Panc1 (cell line): ENCODE measurements at regions not wholly inside any gene's neighbourhood (a gene's known extent, or its start where the extent isn't known, plus 50 kb on each side); places are given as distances from the start of the nearest gene placed in this dataset.

ENCODE experiments used
- ATAC-seq: fragments of 200-7000 bp; cut with Tn5 transposase; 2 replicates; pipeline ENCODE4 v1.9.1; 2020; ENCODE audit warnings: mild to moderate bottlenecking, moderate library complexity
- BruUV-seq: library from RNA; stranded (reverse); fragments of 400-500 nt; replicated peaks from 2 replicates; lab custom pipeline; 2021; lab: Mats Ljungman, UMichigan
- CTCF ChIA-PET: fragments of 300-600 bp; sonication (Branson Sonifier 250); formaldehyde crosslinking; loops from one replicate; lab custom pipeline; 2022; ENCODE audit warnings: antibody characterized with exemption; lab: Charles Lee
- POLR2A ChIA-PET: fragments of 300-600 bp; sonication (Branson Sonifier 250); formaldehyde crosslinking; loops from one replicate; lab custom pipeline; 2022; ENCODE audit warnings: antibody characterized with exemption; lab: Charles Lee
- DNase-seq: peaks from one replicate; pipeline ENCODE4 v3.0.0-alpha.2; 2010; ENCODE audit warnings: low read depth, low spot score
- H3K27ac ChIP-seq: 2 replicates; pipeline ENCODE4 v1.5.1; 2011; ENCODE audit warnings: mild to moderate bottlenecking, low read length, inconsistent platforms
- H3K27me3 ChIP-seq: fragments of 200-500 bp; sonication (Bioruptor generic); 2 replicates; pipeline ENCODE4 v1.6.0; 2014; ENCODE audit warnings: low read length, inconsistent platforms; ENCODE audit not compliant: control insufficient read depth, insufficient read depth
- H3K36me3 ChIP-seq: fragments of 200-500 bp; sonication (Bioruptor generic); 2 replicates; pipeline ENCODE4 v1.5.1; 2014; ENCODE audit warnings: inconsistent platforms, mild to moderate bottlenecking, low read length, moderate library complexity; ENCODE audit not compliant: control insufficient read depth, insufficient read depth
- H3K4me1 ChIP-seq: 2 replicates; pipeline ENCODE4 v1.5.1; 2011; ENCODE audit warnings: inconsistent platforms, mild to moderate bottlenecking, low read length, moderate library complexity; ENCODE audit not compliant: control insufficient read depth, insufficient read depth
- H3K4me3 ChIP-seq, 2 experiments: 2 replicates each; pipeline ENCODE4 v1.5.1; 2011 to 2012; ENCODE audit warnings: low read depth in 2 of 2, low read length in 2 of 2, mild to moderate bottlenecking in 2 of 2, inconsistent platforms in 1 of 2, moderate library complexity in 1 of 2
- H3K9me3 ChIP-seq: fragments of 200-500 bp; sonication (Bioruptor generic); 2 replicates; pipeline ENCODE4 v1.5.1; 2014; ENCODE audit warnings: low read depth, mild to moderate bottlenecking, inconsistent platforms, low read length, moderate library complexity; ENCODE audit not compliant: control insufficient read depth, insufficient read depth
- POLR2AphosphoS5 ChIP-seq: IDR thresholded peaks from 2 replicates; pipeline ENCODE4 v1.6.1; 2012; ENCODE audit warnings: mild to moderate bottlenecking, low read depth, low read length, moderate library complexity
- SIN3A ChIP-seq: IDR thresholded peaks from 2 replicates; pipeline ENCODE4 v1.6.1; 2012; ENCODE audit warnings: low read depth, mild to moderate bottlenecking, low read length, moderate library complexity, borderline replicate concordance; ENCODE audit not compliant: insufficient read depth
- TCF7L2 ChIP-seq: IDR thresholded peaks from 2 replicates; pipeline ENCODE4 v1.6.1; 2011; ENCODE audit warnings: mild to moderate bottlenecking, low read depth, low read length, inconsistent platforms
- in situ Hi-C: cut with HindIII; loops from 2 replicates; pipeline ENCODE4 v1.10.0; 2016; ENCODE audit warnings: low sequenced_read_pairs, low pct_unique_long_range_greater_than_20kb
- intact Hi-C: fragments of 100-400 bp; cut with micrococcal nuclease; formaldehyde crosslinking; loops from one replicate; pipeline ENCODE4 v1.10.0; 2022; ENCODE audit not compliant: unreplicated experiment
- TF ChIP-seq, protein P1 (sequence below), 2 experiments: IDR thresholded peaks; 2 replicates each; pipeline ENCODE4 v1.6.1; 2011 to 2012; ENCODE audit warnings: low read depth in 2 of 2, control low read depth in 1 of 2, low read length in 1 of 2, mild to moderate bottlenecking in 1 of 2, moderate library complexity in 1 of 2; ENCODE audit not compliant: insufficient read depth in 1 of 2
- TF ChIP-seq, protein P2 (sequence below): fragments of 450-650 bp; IDR thresholded peaks from 2 replicates; pipeline ENCODE4 v1.5.1; 2017; ENCODE audit warnings: mild to moderate bottlenecking

DNA sequence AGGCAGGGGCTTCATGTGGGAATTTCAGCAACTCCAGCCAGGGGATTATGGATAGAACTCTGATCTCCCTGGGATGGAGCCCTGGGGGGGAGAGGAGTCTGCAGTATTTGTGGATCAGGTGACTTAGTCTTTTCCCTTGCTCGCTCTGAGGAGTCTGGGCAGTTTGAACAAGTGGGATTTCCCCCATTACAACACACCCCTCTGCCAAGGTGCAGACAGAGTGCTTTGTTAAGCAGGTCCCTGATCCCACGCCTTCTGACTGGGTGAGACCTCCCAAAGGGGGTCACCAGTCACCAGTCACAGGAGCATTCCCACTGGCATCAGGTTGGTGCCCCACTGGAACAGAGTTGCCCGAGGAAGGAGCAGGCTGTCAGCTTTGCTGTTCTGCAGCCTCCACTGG is 123.9 kb downstream of the LHFPL1 start:
- in situ Hi-C loops (no loop called here), intact Hi-C loops (no loop called here)
- POLR2A ChIA-PET, result no interaction called here
- no peak overlapping the region for H3K27ac ChIP-seq
- no peak overlapping the region for H3K4me3 ChIP-seq
- CTCF ChIA-PET, result no interaction called here
- no peaks in the 10 kb centered on the region for H3K4me1 ChIP-seq
- H3K9me3 ChIP-seq, result no peaks in the 10 kb centered on the region
- no peaks in the 10 kb centered on the region for H3K27me3 ChIP-seq
- no peaks in the 10 kb centered on the region for H3K36me3 ChIP-seq
- no peak for ATAC-seq
- DNase-seq, result no peak
- no peak for TF ChIP-seq POLR2AphosphoS5
- TF ChIP-seq, protein P1, sequence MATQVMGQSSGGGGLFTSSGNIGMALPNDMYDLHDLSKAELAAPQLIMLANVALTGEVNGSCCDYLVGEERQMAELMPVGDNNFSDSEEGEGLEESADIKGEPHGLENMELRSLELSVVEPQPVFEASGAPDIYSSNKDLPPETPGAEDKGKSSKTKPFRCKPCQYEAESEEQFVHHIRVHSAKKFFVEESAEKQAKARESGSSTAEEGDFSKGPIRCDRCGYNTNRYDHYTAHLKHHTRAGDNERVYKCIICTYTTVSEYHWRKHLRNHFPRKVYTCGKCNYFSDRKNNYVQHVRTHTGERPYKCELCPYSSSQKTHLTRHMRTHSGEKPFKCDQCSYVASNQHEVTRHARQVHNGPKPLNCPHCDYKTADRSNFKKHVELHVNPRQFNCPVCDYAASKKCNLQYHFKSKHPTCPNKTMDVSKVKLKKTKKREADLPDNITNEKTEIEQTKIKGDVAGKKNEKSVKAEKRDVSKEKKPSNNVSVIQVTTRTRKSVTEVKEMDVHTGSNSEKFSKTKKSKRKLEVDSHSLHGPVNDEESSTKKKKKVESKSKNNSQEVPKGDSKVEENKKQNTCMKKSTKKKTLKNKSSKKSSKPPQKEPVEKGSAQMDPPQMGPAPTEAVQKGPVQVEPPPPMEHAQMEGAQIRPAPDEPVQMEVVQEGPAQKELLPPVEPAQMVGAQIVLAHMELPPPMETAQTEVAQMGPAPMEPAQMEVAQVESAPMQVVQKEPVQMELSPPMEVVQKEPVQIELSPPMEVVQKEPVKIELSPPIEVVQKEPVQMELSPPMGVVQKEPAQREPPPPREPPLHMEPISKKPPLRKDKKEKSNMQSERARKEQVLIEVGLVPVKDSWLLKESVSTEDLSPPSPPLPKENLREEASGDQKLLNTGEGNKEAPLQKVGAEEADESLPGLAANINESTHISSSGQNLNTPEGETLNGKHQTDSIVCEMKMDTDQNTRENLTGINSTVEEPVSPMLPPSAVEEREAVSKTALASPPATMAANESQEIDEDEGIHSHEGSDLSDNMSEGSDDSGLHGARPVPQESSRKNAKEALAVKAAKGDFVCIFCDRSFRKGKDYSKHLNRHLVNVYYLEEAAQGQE (IDR thresholded peaks at IDR 0.05; ENCODE audit: insufficient read depth in 1 of 2, low read depth in 2 of 2, low read length in 1 of 2), result no peak
- TF ChIP-seq, protein P2, sequence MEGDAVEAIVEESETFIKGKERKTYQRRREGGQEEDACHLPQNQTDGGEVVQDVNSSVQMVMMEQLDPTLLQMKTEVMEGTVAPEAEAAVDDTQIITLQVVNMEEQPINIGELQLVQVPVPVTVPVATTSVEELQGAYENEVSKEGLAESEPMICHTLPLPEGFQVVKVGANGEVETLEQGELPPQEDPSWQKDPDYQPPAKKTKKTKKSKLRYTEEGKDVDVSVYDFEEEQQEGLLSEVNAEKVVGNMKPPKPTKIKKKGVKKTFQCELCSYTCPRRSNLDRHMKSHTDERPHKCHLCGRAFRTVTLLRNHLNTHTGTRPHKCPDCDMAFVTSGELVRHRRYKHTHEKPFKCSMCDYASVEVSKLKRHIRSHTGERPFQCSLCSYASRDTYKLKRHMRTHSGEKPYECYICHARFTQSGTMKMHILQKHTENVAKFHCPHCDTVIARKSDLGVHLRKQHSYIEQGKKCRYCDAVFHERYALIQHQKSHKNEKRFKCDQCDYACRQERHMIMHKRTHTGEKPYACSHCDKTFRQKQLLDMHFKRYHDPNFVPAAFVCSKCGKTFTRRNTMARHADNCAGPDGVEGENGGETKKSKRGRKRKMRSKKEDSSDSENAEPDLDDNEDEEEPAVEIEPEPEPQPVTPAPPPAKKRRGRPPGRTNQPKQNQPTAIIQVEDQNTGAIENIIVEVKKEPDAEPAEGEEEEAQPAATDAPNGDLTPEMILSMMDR, result no peak
- no peak for TF ChIP-seq SIN3A
- TF ChIP-seq TCF7L2, result no peak
- no TSS peak for BruUV-seq

DNA sequence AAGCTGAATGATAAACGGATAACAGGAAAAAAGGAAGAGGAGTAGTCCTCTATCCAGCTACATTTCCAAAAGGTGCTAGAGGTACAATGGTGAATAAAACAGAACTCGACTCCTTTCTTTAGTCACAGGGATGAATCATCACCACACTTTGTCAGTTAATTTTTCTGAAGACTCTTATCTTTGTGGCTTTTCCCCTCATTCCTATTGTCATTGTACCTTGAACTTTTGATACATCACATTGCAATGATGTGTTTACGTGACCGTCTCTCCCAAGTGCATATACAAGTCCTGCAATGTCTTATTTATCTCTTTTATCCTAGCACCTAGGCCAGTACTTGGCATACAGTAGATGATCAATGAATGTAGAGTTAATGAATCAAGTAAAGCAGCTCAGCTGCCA is 134.7 kb downstream of the LHFPL1 start:
- no TSS peak for BruUV-seq
- in situ Hi-C loops, result no loop called here
- no peaks in the 10 kb centered on the region for H3K9me3 ChIP-seq
- H3K4me1 ChIP-seq, result no peaks in the 10 kb centered on the region
- no peaks in the 10 kb centered on the region for H3K27me3 ChIP-seq
- DNase-seq, result no peak
- ChIA-PET POLR2A (no interaction called here), CTCF (no interaction called here)
- no peak overlapping the region for H3K4me3 ChIP-seq
- TF ChIP-seq, protein P1 (IDR thresholded peaks at IDR 0.05; ENCODE audit: insufficient read depth in 1 of 2, low read depth in 2 of 2, low read length in 1 of 2), result no peak
- no peak for TF ChIP-seq POLR2AphosphoS5
- TF ChIP-seq TCF7L2, result no peak
- TF ChIP-seq, protein P2, result no peak
- TF ChIP-seq SIN3A, result no peak
- H3K36me3 ChIP-seq, result no peaks in the 10 kb centered on the region
- H3K27ac ChIP-seq, result no peak overlapping the region
- no peak for ATAC-seq
- intact Hi-C loops, result no loop called here
